ENCODE measurements at regions not wholly inside any gene's neighbourhood (a gene's known extent, or its start where the extent isn't known, plus 50 kb on each side); places are given as distances from the start of the nearest gene placed in this dataset.

GRCh38 chr13:99653526-99653925 is 152.3 kb downstream of the TM9SF2 start:
- H3K4me3 ChIP-seq (ENCODE audit: low read depth, low read length) = no peak overlapping the region
- TF ChIP-seq, protein P1, sequence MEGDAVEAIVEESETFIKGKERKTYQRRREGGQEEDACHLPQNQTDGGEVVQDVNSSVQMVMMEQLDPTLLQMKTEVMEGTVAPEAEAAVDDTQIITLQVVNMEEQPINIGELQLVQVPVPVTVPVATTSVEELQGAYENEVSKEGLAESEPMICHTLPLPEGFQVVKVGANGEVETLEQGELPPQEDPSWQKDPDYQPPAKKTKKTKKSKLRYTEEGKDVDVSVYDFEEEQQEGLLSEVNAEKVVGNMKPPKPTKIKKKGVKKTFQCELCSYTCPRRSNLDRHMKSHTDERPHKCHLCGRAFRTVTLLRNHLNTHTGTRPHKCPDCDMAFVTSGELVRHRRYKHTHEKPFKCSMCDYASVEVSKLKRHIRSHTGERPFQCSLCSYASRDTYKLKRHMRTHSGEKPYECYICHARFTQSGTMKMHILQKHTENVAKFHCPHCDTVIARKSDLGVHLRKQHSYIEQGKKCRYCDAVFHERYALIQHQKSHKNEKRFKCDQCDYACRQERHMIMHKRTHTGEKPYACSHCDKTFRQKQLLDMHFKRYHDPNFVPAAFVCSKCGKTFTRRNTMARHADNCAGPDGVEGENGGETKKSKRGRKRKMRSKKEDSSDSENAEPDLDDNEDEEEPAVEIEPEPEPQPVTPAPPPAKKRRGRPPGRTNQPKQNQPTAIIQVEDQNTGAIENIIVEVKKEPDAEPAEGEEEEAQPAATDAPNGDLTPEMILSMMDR (conservative IDR thresholded peaks at IDR 0.05; ENCODE audit: low read depth, low read length) = no peak
- DNase-seq (ENCODE audit: low read depth) = peak; percentile 9

DNA sequence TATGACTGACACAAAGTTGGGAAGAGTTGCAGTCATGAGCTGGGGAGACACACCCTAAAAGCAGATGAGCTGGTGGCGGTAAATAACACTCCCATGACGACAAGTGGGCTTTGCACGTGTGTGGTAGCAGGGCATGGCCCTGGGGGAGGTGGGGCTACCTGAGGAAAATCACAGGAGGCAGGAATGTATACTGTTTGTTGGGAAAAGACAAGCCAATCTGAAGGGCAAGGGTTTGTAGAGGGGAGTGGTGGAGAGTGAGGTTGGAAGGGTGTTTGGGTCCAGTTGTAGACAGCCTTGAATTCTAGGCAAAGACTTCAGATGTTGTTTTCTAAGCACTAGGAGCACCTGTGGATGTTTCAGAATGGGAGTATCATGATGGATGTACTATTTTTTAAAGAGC is 151.6 kb downstream of the TM9SF2 start:
- H3K4me3 ChIP-seq (ENCODE audit: low read depth, low read length) = no peak overlapping the region
- DNase-seq (ENCODE audit: low read depth) = no peak
- TF ChIP-seq, protein P1 (conservative IDR thresholded peaks at IDR 0.05; ENCODE audit: low read depth, low read length) = no peak

GRCh38 chr13:99652141-99652540 is 150.9 kb downstream of the TM9SF2 start:
- TF ChIP-seq, protein P1 (conservative IDR thresholded peaks at IDR 0.05; ENCODE audit: low read depth, low read length) = no peak
- DNase-seq (ENCODE audit: low read depth) = no peak
- H3K4me3 ChIP-seq (ENCODE audit: low read depth, low read length) = no peak overlapping the region

GRCh38 chr13:99651016-99651415 is 149.7 kb downstream of the TM9SF2 start:
- no peak for DNase-seq (ENCODE audit: low read depth)
- TF ChIP-seq, protein P1 (conservative IDR thresholded peaks at IDR 0.05; ENCODE audit: low read depth, low read length) = no peak
- no peak overlapping the region for H3K4me3 ChIP-seq (ENCODE audit: low read depth, low read length)

GRCh38 chr13:99650410-99650809 is 149.1 kb downstream of the TM9SF2 start:
- no peak overlapping the region for H3K4me3 ChIP-seq (ENCODE audit: low read depth, low read length)
- DNase-seq (ENCODE audit: low read depth) = no peak
- TF ChIP-seq, protein P1 (conservative IDR thresholded peaks at IDR 0.05; ENCODE audit: low read depth, low read length) = no peak

GRCh38 chr13:99648927-99649326 is 147.7 kb downstream of the TM9SF2 start:
- TF ChIP-seq, protein P1 (conservative IDR thresholded peaks at IDR 0.05; ENCODE audit: low read depth, low read length) = no peak
- H3K4me3 ChIP-seq (ENCODE audit: low read depth, low read length) = no peak overlapping the region
- DNase-seq (ENCODE audit: low read depth) = no peak

DNA sequence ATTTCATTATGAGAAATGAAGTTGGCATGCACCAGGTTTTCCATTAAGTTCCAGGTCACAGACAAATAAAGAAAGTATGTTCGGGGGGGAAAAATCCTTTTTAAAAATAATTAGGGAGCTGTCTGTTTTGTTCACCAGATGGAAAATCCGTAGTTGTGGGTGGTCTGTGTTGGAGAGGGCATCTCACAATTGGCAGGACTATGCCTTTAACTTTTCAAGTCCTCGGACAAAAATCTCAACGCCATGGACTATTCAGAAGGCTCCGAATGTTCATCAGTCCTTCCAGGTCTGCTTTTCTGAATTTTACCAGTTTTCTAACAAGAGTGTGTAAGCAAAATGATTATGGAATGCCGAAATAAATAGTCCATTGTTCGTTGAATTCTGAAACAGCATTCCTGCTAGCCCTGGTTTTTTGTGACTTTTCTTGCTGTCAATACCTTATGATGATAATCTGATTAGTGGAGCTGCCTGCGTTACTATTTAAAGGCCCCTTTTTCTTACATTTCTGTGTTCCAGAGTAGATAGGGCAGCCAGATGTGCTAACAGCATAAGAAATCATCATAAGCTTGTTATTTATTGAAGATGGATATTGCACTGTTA is 146.9 kb downstream of the TM9SF2 start:
- TF ChIP-seq, protein P1 (conservative IDR thresholded peaks at IDR 0.05; ENCODE audit: low read depth, low read length) = no peak

More for the DNA sequence above, 146.9 kb downstream of the TM9SF2 start:
- DNase-seq (ENCODE audit: low read depth) = no peak
- H3K4me3 ChIP-seq (ENCODE audit: low read depth, low read length) = no peak overlapping the region
